Kidney (tissue), 13 donors: ENCODE measurements at regions not wholly inside any gene's neighbourhood (a gene's known extent, or its start where the extent isn't known, plus 50 kb on each side); places are given as distances from the start of the nearest gene placed in this dataset.
"Not testable (repeated sequence)": the region's sequence is repeated elsewhere in the genome, so short reads cannot be mapped to it uniquely, and the experiment has no call there.

ENCODE experiments used
- DNase-seq, 5 donors: peaks; one replicate each; pipeline ENCODE4 v3.0.0-alpha.2; 2013 to 2020
- FAIRE-seq: peaks from 2 replicates; lab custom pipeline; 2012; peaks lifted over from hg19 to GRCh38; lab: Jason Lieb, UNC
- H3K27ac ChIP-seq, 2 donors: one replicate each; pipeline ENCODE4 v1.7.0; 2013; ENCODE audit warnings: low read depth in 2 of 2, low read length in 2 of 2, inconsistent platforms in 1 of 2
- H3K27me3 ChIP-seq: one replicate; pipeline ENCODE4 v1.7.1; 2013; ENCODE audit warnings: low read length, inconsistent platforms; ENCODE audit not compliant: control insufficient read depth, insufficient read depth
- H3K36me3 ChIP-seq, 3 donors: one replicate each; pipeline versions ENCODE4 v1.7.0 to v1.7.1; 2013; ENCODE audit warnings: low read length in 3 of 3, control low read depth in 1 of 3, inconsistent platforms in 1 of 3; ENCODE audit not compliant: insufficient read depth in 3 of 3, control insufficient read depth in 2 of 3
- H3K4me1 ChIP-seq, 3 donors: one replicate each; pipeline versions ENCODE4 v1.7.0 to v1.7.1; 2013; ENCODE audit warnings: low read length in 3 of 3, inconsistent platforms in 1 of 3, low read depth in 1 of 3; ENCODE audit not compliant: control insufficient read depth in 2 of 3, insufficient read depth in 2 of 3
- H3K4me3 ChIP-seq, 3 donors: one replicate each; pipeline versions ENCODE4 v1.7.0 to v1.8.1; 2013; ENCODE audit warnings: low read length in 3 of 3, control low read depth in 1 of 3, inconsistent platforms in 1 of 3
- H3K9ac ChIP-seq, 3 donors: one replicate each; pipeline versions ENCODE4 v1.7.0 to v1.7.1; 2013; ENCODE audit warnings: low read length in 3 of 3, control low read depth in 1 of 3, inconsistent platforms in 1 of 3
- H3K9me3 ChIP-seq, 3 donors: one replicate each; pipeline versions ENCODE4 v1.7.0 to v1.7.1; 2013; ENCODE audit warnings: low read length in 3 of 3, control low read depth in 1 of 3, inconsistent platforms in 1 of 3; ENCODE audit not compliant: control insufficient read depth in 2 of 3, insufficient read depth in 1 of 3
- CTCF ChIP-seq: IDR thresholded peaks from 3 replicates; pipeline ENCODE4 v1.5.1; 2012; ENCODE audit warnings: mild to moderate bottlenecking, moderate library complexity, borderline replicate concordance; ENCODE audit not compliant: insufficient read depth; ENCODE audit errors: extremely low read depth
- intact Hi-C: fragments of 100-400 bp; cut with DNase I; formaldehyde crosslinking; loops from one replicate; pipeline ENCODE4 v1.11.1; 2022
- donor health status: control.
- donor health status: control.
- donor health status: control.
- donor health status: control.
- donor health status: control.
- donor health status: DM: yes; HTN: yes; CAD: no.
- donor health status: Normal renal cell carcinoma (clear cell type).

GRCh38 chr1:147103416-147104155 lies 68.7 kb downstream of the PRKAB2 start:
- intact Hi-C loops: not testable (repeated sequence)

GRCh38 chr1:147099192-147099591 lies 73.1 kb downstream of the PRKAB2 start:
- Histone ChIP-seq H3K4me3 (no peak overlapping the region), H3K27ac (no peak overlapping the region), H3K4me1 (no peaks in the 10 kb centered on the region), H3K9me3 (no peaks in the 10 kb centered on the region), H3K27me3 (no peaks in the 10 kb centered on the region), H3K9ac (no peak overlapping the region), H3K36me3 (no peaks in the 10 kb centered on the region)
- FAIRE-seq: no peak
- intact Hi-C loops: no loop called here
- TF ChIP-seq CTCF: no peak
- DNase-seq: no peak

More at GRCh38 chr1:147103416-147104155, 68.7 kb downstream of the PRKAB2 start:
- not testable (repeated sequence) for DNase-seq, H3K4me1 ChIP-seq, H3K9me3 ChIP-seq, H3K4me3 ChIP-seq, H3K9ac ChIP-seq, FAIRE-seq, H3K36me3 ChIP-seq, H3K27ac ChIP-seq, H3K27me3 ChIP-seq

GRCh38 chr1:147098338-147098973 lies 73.8 kb downstream of the PRKAB2 start:
- H3K4me3 ChIP-seq, intact Hi-C loops, H3K27me3 ChIP-seq, FAIRE-seq, H3K36me3 ChIP-seq, H3K9ac ChIP-seq, H3K27ac ChIP-seq, H3K4me1 ChIP-seq, H3K9me3 ChIP-seq: not testable (repeated sequence)
- DNase-seq: peak in 1 of 5 donors; percentile 26
- TF ChIP-seq CTCF: peak; percentile 20

GRCh38 chr1:147095691-147096090 lies 76.6 kb downstream of the PRKAB2 start:
- Histone ChIP-seq H3K36me3 (no peaks in the 10 kb centered on the region), H3K4me3 (no peak overlapping the region), H3K4me1 (no peaks in the 10 kb centered on the region), H3K9ac (no peak overlapping the region), H3K9me3 (no peaks in the 10 kb centered on the region), H3K27ac (no peak overlapping the region), H3K27me3 (no peaks in the 10 kb centered on the region)
- intact Hi-C loops: no loop called here
- TF ChIP-seq CTCF: no peak
- DNase-seq: no peak
- FAIRE-seq: no peak
